ENCODE measurements at regions not wholly inside any gene's neighbourhood (a gene's known extent, or its start where the extent isn't known, plus 50 kb on each side); places are given as distances from the start of the nearest gene placed in this dataset.
"Not testable (repeated sequence)": the region's sequence is repeated elsewhere in the genome, so short reads cannot be mapped to it uniquely, and the experiment has no call there.

GRCh38 chr15:79659691-79660090 is 227.6 kb downstream of the MINAR1 start:
- no peak for DNase-seq

GRCh38 chr15:79661411-79661810 is 229.3 kb downstream of the MINAR1 start:
- no peak for DNase-seq

GRCh38 chr15:79673416-79674123 is 223.2 kb downstream of the MTHFS start:
- no peak for DNase-seq

- DNase-seq, result no peak
Measured at GRCh38 chr15:79674124-79674465, 222.7 kb downstream of the MTHFS start.

GRCh38 chr15:79675982-79676381 is 220.8 kb downstream of the MTHFS start:
- DNase-seq, result no peak

GRCh38 chr15:79676621-79677020 is 220.2 kb downstream of the MTHFS start:
- no peak for DNase-seq

- DNase-seq, result no peak
Measured at GRCh38 chr15:79677241-79677640, 219.6 kb downstream of the MTHFS start.

GRCh38 chr15:79678032-79678701 is 218.6 kb downstream of the MTHFS start:
- DNase-seq, result no peak

GRCh38 chr15:79680720-79681119 is 216.1 kb downstream of the MTHFS start:
- DNase-seq, result no peak

GRCh38 chr15:79682285-79682684 is 214.5 kb downstream of the MTHFS start:
- peak; percentile 61 for DNase-seq

- DNase-seq, result no peak
Measured at GRCh38 chr15:79682851-79683288, 213.9 kb downstream of the MTHFS start.

- no peak for DNase-seq
Measured at GRCh38 chr15:79689030-79689429, 207.8 kb downstream of the MTHFS start.

GRCh38 chr15:79700951-79701480 is 195.8 kb downstream of the MTHFS start:
- no peak for DNase-seq

- DNase-seq, result no peak
Measured at GRCh38 chr15:79702621-79703020, 194.2 kb downstream of the MTHFS start.

GRCh38 chr15:79721256-79721655 is 175.6 kb downstream of the MTHFS start:
- DNase-seq, result no peak

- no peak for DNase-seq
Measured at GRCh38 chr15:79724312-79724711, 172.5 kb downstream of the MTHFS start.

GRCh38 chr15:79724804-79725203 is 172.0 kb downstream of the MTHFS start:
- no peak for DNase-seq

GRCh38 chr15:79728867-79729266 is 167.9 kb downstream of the MTHFS start:
- DNase-seq, result no peak

- no peak for DNase-seq
Measured at GRCh38 chr15:79736435-79737000, 160.3 kb downstream of the MTHFS start.

GRCh38 chr15:79738143-79738542 is 158.7 kb downstream of the MTHFS start:
- DNase-seq, result no peak

GRCh38 chr15:79740561-79740960 is 156.3 kb downstream of the MTHFS start:
- DNase-seq, result no peak

- no peak for DNase-seq
Measured at GRCh38 chr15:79743032-79743431, 153.8 kb downstream of the MTHFS start.

GRCh38 chr15:79744485-79744884 is 152.3 kb downstream of the MTHFS start:
- not testable (repeated sequence) for DNase-seq

All from muscle of arm (tissue), 1 donor.